HG03442 (cell line): ENCODE measurements at regions not wholly inside any gene's neighbourhood (a gene's known extent, or its start where the extent isn't known, plus 50 kb on each side); places are given as distances from the start of the nearest gene placed in this dataset.
"Not testable (repeated sequence)": the region's sequence is repeated elsewhere in the genome, so short reads cannot be mapped to it uniquely, and the experiment has no call there.

Experiments
- ATAC-seq: cut with Tn5 transposase; IDR thresholded peaks from one replicate; pipeline ENCODE4 v1.9.1; 2021; ENCODE audit warnings: mild to moderate bottlenecking, moderate library complexity; ENCODE audit not compliant: unreplicated experiment

- not testable (repeated sequence) for ATAC-seq
Measured at GRCh38 chr16:7865393-7865792, 532.7 kb downstream of the RBFOX1 start.

GRCh38 chr16:7861891-7862582 is 529.4 kb downstream of the RBFOX1 start:
- ATAC-seq: no peak

GRCh38 chr16:7853197-7853596 is 520.6 kb downstream of the RBFOX1 start:
- no peak for ATAC-seq

DNA sequence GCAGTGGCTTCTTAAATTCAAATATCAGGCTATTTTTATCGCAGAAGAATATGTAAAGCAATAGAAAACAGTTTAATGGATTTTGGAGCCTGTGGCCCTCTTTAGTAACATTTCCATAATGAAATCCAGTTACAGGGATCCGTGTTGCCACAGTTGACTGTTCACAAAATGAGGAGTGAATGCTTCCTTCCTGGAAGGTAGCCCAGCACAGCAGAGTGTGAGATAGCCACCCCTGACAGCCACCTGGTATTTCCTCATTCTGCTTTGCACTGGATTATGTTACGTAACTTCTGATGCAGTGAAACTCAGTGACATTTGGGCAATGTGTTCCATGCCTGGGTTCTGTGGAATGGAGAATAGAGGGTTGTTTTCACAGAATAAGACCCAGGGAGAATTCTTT is 517.2 kb downstream of the RBFOX1 start:
- no peak for ATAC-seq

DNA sequence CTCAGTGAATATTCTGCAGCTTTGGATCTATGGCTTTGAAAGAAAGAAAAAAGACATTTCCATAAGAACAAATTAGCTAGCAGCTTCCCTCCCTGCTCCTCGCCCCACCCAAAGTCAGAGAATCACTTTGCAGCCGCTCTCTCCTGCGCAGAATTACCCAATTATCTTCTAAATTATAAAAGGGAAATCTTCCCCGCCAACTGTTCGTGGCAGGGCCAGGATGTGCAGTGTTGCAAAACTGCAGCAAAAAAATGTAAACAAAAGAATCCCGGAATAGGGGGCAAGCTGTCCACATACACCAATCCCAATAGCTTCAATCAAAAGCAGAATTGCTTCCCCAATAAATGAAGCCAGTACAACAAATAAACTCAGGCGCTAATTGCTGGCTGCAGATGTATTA is 510.6 kb downstream of the RBFOX1 start:
- no peak for ATAC-seq

GRCh38 chr16:7839568-7839967 is 506.9 kb downstream of the RBFOX1 start:
- ATAC-seq: no peak

- ATAC-seq: no peak
Measured at GRCh38 chr16:7834771-7835431, 502.3 kb downstream of the RBFOX1 start.

DNA sequence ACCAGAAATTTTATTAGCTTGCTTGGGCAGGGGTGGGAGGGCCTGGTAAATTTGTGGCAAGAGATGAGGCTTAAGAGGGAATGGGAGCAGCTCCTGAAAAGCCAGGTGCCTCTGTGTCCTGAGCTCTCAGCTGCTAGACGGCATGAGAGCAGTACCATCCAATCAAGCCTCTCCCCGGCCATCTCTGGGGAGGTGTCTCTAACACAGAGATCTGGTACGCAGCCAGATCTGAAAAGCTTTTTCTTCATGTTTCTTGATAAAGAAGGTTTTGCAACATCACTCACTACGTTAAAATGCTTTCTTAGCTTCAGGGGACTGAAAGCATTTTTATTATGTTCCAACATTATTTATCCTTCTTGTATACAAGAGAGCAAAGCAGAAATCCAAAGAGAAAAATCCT is 488.2 kb downstream of the RBFOX1 start:
- ATAC-seq: no peak

GRCh38 chr16:7805686-7806396 is 473.2 kb downstream of the RBFOX1 start:
- ATAC-seq: no peak

DNA sequence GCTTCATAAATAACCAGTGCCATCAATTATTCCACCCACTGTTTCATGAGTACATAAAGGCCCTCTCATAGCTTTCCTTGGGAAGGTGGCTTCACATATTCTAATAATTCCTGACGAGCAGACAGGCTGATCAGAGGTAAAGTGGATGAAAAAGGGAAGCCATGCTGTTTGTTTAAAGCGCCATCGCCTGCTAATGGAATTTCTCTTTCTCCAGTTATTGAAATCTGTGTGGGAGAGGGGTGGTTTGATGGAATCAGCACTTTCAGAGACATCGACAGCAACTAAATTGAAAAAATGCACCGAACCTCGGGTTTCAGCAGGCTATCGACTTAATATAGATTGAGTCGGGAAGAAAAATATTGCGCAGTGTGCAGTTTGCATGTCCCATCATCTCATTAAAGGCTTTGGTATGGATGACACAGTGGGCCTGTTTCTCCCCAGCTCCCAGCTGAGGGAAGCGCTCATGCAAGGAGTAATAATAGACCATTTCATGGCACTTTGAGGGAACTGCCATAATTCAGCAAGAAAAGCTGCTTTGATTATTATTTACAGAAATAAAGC is 472.1 kb downstream of the RBFOX1 start:
- no peak for ATAC-seq

GRCh38 chr16:7792346-7792745 is 459.7 kb downstream of the RBFOX1 start:
- ATAC-seq: no peak

DNA sequence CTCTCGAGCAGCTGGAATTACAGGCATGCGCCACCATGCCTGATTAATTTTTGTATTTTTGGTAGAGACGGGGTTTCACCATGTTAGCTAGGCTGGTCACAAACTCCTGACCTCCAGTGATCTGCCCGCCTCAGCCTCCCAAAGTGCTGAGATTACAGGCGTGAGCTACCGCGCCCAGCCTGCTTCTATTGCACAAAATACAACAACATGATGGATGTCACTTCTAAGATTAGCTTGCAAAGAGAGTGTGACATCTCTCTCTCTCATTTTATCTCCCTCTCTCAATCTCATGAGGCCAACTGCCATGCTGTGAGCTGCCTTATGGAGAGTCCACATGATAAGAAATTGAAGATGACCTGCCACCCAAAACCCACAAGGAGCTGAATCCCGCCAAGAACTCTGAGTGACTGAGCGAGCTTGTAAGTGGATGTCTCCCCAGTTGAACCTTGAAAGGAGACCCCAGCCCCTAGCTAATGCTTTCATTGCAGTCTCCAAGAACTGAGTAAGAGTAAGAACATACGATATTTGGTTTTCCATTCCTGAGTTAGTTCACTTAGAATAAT is 458.5 kb downstream of the RBFOX1 start:
- ATAC-seq: no peak

- ATAC-seq: no peak
Measured at GRCh38 chr16:7775072-7775488, 442.4 kb downstream of the RBFOX1 start.

- ATAC-seq: no peak
Measured at GRCh38 chr16:7772722-7773121, 440.1 kb downstream of the RBFOX1 start.

DNA sequence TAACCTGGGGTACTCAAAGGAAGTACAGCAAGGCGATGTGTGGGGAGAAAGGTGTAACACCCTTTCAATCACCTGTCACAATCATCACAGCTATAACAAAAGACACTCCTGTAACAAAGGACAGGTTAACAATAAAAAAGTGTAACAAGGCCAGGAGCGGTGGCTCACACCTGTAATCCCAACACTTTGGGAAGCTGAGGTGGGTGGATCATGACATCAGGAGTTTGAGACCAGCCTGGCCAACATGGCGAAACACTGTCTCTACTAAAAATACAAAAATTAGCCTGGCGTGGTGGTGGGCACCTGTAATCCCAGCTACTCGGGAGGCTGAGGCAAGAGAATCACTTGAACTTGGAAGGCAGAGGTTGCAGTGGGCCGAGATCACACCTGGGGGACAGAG is 436.4 kb downstream of the RBFOX1 start:
- ATAC-seq: not testable (repeated sequence)

DNA sequence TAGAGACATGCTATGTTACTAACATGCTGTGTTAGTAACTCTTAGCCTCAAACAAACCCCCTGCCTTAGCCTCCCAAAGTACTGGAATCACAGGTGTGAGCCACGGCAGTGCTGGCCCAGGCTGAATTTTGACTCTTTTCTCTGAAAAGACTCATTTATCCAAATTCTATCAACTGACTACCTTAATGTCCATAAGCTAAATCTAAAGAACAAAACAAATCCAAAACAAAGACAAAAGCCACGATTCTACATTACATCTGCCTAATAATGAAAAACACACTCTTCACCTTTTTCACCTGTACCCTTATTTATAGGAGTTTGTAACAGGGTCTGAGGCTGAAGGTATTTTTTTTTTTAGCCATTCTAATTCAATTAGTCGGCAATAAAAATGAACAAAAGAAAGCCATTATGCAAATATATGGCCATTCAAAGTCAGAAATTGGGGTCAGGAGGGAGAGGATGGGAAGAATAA is 432.5 kb downstream of the RBFOX1 start:
- ATAC-seq: no peak

GRCh38 chr16:7763111-7763510 is 430.5 kb downstream of the RBFOX1 start:
- no peak for ATAC-seq
